DND-41 (cell line): ENCODE measurements at regions not wholly inside any gene's neighbourhood (a gene's known extent, or its start where the extent isn't known, plus 50 kb on each side); places are given as distances from the start of the nearest gene placed in this dataset.

Experiments
- ATAC-seq: fragments of 200-7000 bp; cut with Tn5 transposase; 3 replicates; pipeline ENCODE4 v1.9.1; 2021; ENCODE audit warnings: low read depth; ENCODE audit not compliant: insufficient read depth
- DNase-seq: peaks from one replicate; pipeline ENCODE4 v3.0.0-alpha.2; 2020
- H2AFZ ChIP-seq: 2 replicates; pipeline ENCODE4 v1.6.0; 2012; ENCODE audit warnings: low read depth, low read length
- H3K27ac ChIP-seq: 2 replicates; pipeline ENCODE4 v1.5.1; 2012; ENCODE audit warnings: low read length, inconsistent platforms
- H3K27me3 ChIP-seq: fragments of 200-600 bp; sonication (generic); 2 replicates; pipeline ENCODE4 v1.6.0; 2012; ENCODE audit warnings: low read length, mild to moderate bottlenecking, inconsistent platforms; ENCODE audit not compliant: insufficient read depth, poor library complexity
- H3K36me3 ChIP-seq: 2 replicates; pipeline ENCODE4 v1.5.1; 2012; ENCODE audit warnings: low read length, inconsistent platforms; ENCODE audit not compliant: insufficient read depth
- H3K4me1 ChIP-seq: 2 replicates; pipeline ENCODE4 v1.5.1; 2012; ENCODE audit warnings: mild to moderate bottlenecking, low read length; ENCODE audit not compliant: insufficient read depth
- H3K4me2 ChIP-seq: 2 replicates; pipeline ENCODE4 v1.6.0; 2012; ENCODE audit warnings: mild to moderate bottlenecking, moderate library complexity, low read length, inconsistent platforms; ENCODE audit not compliant: insufficient read depth
- H3K4me3 ChIP-seq, 2 experiments: fragments of 200-600 bp in 1 of 2; shearing (Covaris generic) in 1 of 2; 2 replicates each; pipeline ENCODE4 v1.5.1; 2012 to 2016; ENCODE audit warnings: inconsistent platforms in 2 of 2, low read length in 2 of 2, mild to moderate bottlenecking in 2 of 2, low read depth in 1 of 2, moderate library complexity in 1 of 2
- H3K79me2 ChIP-seq: 2 replicates; pipeline ENCODE4 v1.6.0; 2012; ENCODE audit warnings: low read length, inconsistent platforms; ENCODE audit not compliant: insufficient read depth
- H3K9ac ChIP-seq: 2 replicates; pipeline ENCODE4 v1.6.0; 2012; ENCODE audit warnings: low read depth, mild to moderate bottlenecking, inconsistent platforms, low read length, moderate library complexity
- H3K9me3 ChIP-seq: 2 replicates; pipeline ENCODE4 v1.5.1; 2012; ENCODE audit warnings: low read length, moderate library complexity, mild to moderate bottlenecking, inconsistent platforms; ENCODE audit not compliant: insufficient read depth, severe bottlenecking
- H4K20me1 ChIP-seq: 2 replicates; pipeline ENCODE4 v1.6.0; 2012; ENCODE audit warnings: low read length; ENCODE audit not compliant: insufficient read depth
- CTCF ChIP-seq: IDR thresholded peaks from 2 replicates; pipeline ENCODE4 v1.5.1; 2012; ENCODE audit warnings: borderline replicate concordance, low read length, moderate library complexity, mild to moderate bottlenecking; ENCODE audit not compliant: poor library complexity, severe bottlenecking; ENCODE audit errors: extremely low read depth
- EZH2 ChIP-seq: IDR thresholded peaks from 3 replicates; pipeline ENCODE4 v1.6.1; 2012; ENCODE audit warnings: borderline replicate concordance, low read depth, mild to moderate bottlenecking, moderate library complexity, low read length, inconsistent platforms; ENCODE audit not compliant: severe bottlenecking

- Histone ChIP-seq H3K4me3 (no peak overlapping the region), H3K36me3 (no peaks in the 10 kb centered on the region), H3K79me2 (no peaks in the 10 kb centered on the region), H3K27me3 (peaks cover 3% of the 10 kb centered on the region), H3K27ac (no peak overlapping the region), H4K20me1 (no peaks in the 10 kb centered on the region), H3K9me3 (no peaks in the 10 kb centered on the region), H2AFZ (no peak overlapping the region), H3K4me1 (no peaks in the 10 kb centered on the region), H3K9ac (no peak overlapping the region), H3K4me2 (no peak overlapping the region)
- DNase-seq (no peak), ATAC-seq (no peak)
- no peak for TF ChIP-seq CTCF
- TF ChIP-seq EZH2: no peak
These were observed 91.3 kb upstream of the KL start for GRCh38 chr13:32924886-32925285.

GRCh38 chr13:32925506-32925905 lies 90.7 kb upstream of the KL start:
- Histone ChIP-seq H3K9me3 (no peaks in the 10 kb centered on the region), H3K4me1 (no peaks in the 10 kb centered on the region), H4K20me1 (no peaks in the 10 kb centered on the region), H3K4me2 (no peak overlapping the region), H3K4me3 (no peak overlapping the region), H2AFZ (no peak overlapping the region), H3K27me3 (peaks cover 3% of the 10 kb centered on the region), H3K36me3 (no peaks in the 10 kb centered on the region), H3K79me2 (no peaks in the 10 kb centered on the region), H3K9ac (no peak overlapping the region), H3K27ac (no peak overlapping the region)
- TF ChIP-seq EZH2: no peak
- no peak for TF ChIP-seq CTCF
- ATAC-seq: no peak
- no peak for DNase-seq

GRCh38 chr13:32932376-32932775 lies 83.8 kb upstream of the KL start:
- DNase-seq (no peak), ATAC-seq (no peak)
- H3K27ac ChIP-seq: no peak overlapping the region

More at GRCh38 chr13:32932376-32932775, 83.8 kb upstream of the KL start:
- H3K9me3 ChIP-seq: no peaks in the 10 kb centered on the region
- H3K4me3 ChIP-seq: no peak overlapping the region
- peaks cover 3% of the 10 kb centered on the region for H3K27me3 ChIP-seq
- no peaks in the 10 kb centered on the region for H3K4me1 ChIP-seq
- no peak overlapping the region for H2AFZ ChIP-seq
- TF ChIP-seq CTCF: no peak
- no peak for TF ChIP-seq EZH2
- no peaks in the 10 kb centered on the region for H3K36me3 ChIP-seq
- H3K4me2 ChIP-seq: no peak overlapping the region
- no peaks in the 10 kb centered on the region for H3K79me2 ChIP-seq
- H3K9ac ChIP-seq: no peak overlapping the region
- H4K20me1 ChIP-seq: no peaks in the 10 kb centered on the region
